Hematopoietic multipotent progenitor cell treated with erythropoietin and hydrocortisone succinate and interleukin-3 and kit ligand, for 6 days (in vitro differentiated cells): ENCODE measurements at regions not wholly inside any gene's neighbourhood (a gene's known extent, or its start where the extent isn't known, plus 50 kb on each side); places are given as distances from the start of the nearest gene placed in this dataset.
"Not testable (repeated sequence)": the region's sequence is repeated elsewhere in the genome, so short reads cannot be mapped to it uniquely, and the experiment has no call there.

Experiments used
- DNase-seq: peaks from one replicate; pipeline ENCODE4 v3.0.0-alpha.2; 2015

DNA sequence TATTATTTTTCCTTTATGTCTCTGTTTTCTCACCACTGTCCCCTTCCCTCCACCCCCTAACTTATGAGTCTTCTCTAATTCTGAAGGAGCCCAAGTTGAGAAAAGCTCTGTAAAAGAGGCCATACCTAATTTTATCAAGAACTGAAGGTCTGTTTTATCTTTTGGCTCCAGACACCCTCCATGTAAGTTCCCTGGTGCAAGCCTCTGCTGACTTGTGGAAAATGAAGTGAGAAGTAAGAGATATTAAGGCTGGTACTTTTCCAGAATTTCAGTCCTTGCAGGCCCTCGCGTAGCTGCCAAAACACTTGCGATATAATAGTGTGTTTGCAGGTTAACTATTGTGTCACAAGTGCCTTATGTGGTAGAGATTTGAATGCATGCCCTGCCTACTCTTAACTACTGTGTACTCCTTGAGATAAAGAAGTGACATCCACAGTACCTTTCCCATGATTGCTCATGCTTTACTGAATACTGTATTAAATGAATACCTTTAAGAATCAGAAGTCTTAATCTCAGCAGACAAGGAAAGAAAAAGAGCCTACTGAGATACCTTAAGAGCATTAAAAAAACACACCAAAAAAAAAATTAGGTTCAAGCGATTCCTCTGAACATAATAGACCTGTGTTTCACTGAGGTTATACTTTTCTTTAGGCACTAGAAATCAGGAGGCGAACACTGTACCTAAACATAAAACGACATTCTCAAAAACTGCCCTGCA is 143.6 kb upstream of the ZNF184 start:
- DNase-seq = peak; percentile 75

DNA sequence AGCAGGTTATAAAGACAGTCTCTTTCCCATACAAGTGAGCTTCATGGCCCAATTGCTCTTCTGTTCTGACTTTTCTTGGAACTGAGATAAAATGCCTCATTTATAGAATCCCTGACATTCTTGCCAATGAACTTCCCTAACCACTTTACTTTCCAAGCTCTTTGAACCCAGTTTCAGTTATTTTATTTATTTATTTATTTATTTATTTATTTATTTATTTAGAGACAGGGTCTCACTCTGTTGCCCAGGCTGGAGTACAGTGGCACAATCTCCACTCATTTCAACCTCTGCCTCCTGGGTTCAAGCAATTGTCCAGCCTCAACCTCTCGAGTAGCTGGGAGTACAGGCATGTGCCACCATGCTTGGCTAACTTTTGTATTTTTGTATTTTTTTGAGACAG is 138.5 kb upstream of the ZNF184 start:
- DNase-seq = no peak

DNA sequence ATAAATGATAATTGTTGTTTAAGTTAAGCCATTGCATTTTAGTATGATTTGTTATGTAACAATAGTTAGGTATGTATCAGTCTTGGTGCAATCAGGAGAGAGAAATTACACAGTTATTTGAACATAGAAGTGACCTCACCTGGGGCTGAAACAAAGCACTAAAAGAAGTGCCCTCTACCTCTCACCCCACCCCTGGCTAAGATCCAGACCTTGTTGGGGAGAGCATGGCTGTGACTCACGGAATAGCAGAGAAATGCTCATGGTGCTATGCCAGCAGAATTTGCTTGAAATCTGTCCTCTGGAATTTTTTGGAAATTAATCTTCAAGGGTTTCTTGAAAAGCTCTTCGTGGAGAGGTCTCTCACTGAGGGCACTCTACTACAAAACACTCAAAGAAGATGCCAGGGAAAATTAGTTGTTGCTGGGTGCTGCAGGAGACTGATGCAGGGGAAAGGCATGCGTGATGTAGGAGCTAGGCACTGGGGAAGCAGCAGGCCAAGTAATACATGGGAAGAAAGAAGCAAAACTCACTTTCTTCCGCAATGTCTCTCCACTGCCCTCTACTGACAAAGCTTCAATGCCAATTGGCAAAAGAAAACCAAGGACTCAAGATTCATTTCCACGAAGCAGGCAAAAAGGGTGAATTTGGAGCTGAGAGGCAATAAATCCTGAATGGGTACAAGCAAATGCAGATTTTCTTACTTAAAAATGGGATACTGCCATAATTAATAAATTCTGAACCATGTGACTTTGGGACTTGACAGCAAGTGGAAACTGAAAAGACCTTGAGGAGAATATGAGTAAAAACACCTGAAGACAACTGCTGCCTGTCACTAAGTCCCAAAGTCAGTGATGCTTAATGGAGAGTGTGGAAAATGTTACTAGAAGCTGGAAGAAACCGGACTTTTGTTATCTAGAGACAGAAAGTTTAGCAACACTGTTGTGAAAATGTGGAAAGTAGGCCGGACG is 136.3 kb upstream of the ZNF184 start:
- peak; percentile 77 for DNase-seq

DNA sequence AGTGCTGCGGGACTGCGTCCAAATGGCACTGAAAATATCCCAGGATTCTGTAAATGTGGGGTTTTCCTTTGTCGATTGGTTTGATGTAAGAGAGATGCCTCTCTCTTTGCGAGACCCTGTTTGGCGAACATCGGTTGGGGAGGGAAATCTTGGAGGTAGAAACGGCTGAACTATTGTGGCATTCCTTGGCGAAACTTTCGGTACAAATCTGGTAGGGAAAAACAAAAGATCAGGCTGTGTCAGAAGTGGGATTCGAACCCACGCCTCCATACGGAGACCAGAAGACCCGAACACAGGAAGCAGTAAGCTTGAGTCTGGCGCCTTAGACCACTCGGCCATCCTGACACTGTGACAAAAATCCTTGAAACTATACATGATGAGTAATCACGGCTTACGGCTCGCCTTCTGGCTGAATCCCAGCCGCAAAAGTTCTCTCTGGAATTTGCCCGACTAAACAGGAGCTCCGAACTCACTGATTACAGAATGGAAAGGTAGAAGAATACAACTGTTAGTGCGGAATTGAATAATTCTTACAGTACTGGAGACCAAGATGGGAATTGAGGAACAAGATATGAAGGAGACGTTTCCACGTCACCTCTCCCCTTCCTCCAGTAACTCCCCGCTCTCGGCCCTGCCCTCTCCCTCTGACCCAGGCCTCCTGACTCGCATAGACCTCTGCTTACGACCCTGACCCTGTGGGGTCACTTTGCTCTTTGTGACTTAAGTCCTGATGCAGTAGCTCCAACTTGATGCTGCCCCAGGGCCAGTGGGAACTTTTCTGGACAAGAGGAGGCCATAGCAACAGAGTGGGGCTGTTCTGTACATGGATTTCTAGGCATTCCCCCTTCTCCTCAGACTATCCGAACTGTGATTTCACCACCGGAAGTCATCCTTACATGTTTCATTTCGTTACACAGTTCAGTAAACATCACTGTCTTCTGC is 132.8 kb upstream of the ZNF184 start:
- peak; percentile 30 for DNase-seq

DNA sequence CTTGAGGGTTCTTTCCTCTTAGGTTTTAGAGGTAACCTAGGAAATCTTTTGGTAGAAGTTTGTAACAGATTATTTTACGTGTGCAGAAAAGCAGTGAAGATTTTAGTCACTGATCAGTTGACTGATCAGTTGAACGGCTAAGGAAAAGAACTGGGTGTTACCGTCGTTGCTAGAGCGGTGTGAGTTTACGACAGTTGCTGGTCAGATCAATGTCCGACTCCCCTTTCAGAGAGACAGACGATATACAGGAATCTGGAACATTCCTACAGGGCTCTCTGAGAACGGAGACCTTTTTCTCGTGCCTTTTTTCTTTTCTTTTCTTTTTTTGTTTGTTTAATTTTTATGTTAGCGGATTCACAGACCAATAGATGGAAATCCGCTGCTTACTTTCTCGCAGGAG is 132.1 kb upstream of the ZNF184 start:
- DNase-seq = no peak

- no peak for DNase-seq
These were observed 128.9 kb upstream of the ZNF184 start for GRCh38 chr6:27601668-27602254.

GRCh38 chr6:27599859-27600532 is 127.1 kb upstream of the ZNF184 start:
- DNase-seq = no peak

GRCh38 chr6:27597031-27597567 is 124.2 kb upstream of the ZNF184 start:
- not testable (repeated sequence) for DNase-seq

GRCh38 chr6:27593861-27594260 is 121.0 kb upstream of the ZNF184 start:
- no peak for DNase-seq

- DNase-seq = peak; percentile 31
These were observed 120.4 kb upstream of the ZNF184 start for GRCh38 chr6:27593200-27593818.

GRCh38 chr6:27592481-27593199 is 119.7 kb upstream of the ZNF184 start:
- DNase-seq = peak; percentile 88

DNA sequence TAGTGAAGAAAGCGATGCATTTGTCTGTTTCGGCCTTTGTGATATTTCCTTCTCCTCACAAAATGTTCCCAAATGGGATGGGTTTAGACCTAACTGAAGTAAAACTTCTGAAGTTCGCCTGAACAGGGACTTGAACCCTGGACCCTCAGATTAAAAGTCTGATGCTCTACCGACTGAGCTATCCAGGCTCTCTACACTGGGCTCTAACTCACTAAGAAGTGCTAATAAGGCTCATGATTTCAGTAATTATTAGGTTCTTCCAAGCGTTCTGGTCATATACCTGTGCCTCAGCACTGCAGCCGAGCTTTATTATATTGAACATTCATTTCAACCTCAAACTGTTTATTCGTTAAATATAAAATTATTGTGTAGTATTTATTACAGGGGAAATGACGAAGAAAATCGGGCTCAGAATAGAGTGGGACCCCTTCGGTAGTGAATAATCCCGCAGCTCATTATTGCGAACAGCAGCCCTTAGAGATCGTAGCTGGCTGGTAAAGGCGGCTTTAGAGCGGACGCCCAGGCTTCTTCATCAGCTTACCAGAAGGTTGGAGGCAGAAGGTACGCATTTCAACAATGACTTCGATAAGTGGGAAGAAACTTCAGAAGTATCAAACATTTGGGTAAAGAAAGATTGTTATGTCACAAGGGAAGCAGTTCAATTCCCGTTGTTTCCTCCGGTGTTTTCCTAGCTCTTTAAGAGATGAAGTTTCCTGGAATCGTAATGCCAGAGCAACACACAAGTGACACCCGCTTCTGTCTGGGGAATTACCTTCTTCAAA is 119.0 kb upstream of the ZNF184 start:
- peak; percentile 72 for DNase-seq

DNA sequence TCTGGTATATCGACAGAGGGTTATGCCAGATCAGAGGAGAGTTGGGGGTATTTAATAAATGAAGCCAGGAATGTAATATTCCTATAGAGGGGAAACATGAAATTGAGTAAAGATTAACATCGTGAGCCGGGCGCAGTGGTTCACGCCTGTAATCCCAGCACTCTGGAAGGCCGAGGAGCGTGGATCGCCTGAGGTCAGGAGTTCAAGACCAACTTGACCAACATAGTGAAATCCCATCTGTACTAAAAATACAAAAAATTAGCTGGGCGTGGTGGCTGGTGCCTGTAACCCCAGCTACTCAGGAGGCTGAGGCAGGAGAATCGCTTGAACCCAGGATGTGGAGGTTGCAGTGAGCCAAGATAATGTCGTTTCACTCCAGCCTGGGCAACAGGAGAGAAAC is 112.4 kb upstream of the ZNF184 start:
- not testable (repeated sequence) for DNase-seq

DNA sequence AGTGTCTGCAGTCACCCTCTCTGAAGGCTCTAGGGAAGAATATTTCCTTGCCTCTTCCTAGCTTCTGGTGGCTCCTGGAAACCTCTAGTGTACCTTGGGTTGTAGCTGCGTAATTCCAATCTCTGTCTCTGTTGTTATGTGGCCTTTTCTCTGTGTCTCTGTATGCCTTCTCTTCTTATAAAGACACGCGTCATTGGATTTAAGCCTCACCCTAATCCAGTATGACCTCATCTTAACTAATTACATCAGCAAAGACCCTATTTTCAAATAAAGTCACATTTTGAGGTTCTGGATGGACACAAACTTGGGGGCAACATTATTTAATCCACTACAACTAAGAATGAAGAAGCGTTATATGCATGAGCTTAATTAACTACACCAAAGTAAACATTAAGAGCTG is 111.4 kb upstream of the ZNF184 start:
- no peak for DNase-seq

DNA sequence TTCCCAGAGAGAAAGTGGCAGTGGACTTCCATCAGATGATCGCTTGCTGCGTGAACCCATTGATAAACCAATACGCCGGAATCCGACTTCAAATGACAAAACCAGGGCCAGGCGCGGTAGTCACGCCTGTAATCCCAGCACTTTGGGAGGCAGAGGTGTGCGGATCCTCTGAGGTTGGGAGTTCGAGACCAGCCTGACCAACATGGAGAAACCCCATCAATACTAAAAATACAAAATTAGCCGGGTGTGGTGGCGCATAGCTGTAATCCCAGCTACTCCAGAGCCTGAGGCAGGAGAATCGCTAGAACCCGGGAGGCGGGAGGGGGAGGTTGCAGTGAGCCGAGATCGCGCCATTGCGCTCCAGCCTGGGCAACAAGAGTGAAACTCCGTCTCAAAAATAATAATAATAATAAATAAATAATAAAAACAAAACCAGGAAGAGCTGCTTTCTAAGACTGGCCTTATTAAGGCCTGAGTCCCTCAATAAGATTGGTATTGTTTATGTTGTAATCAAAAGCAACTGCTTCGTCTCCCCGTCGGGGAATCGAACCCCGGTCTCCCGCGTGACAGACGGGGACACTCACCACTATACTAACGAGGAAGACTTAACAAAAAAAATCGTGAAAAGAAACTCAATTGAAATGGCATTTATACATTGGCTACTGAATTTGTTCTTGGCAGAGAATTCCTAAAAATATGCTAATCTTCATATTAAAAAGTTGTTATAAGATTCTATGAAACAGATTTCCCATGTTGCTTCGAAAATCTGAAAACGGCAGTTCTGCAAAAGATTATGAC is 110.2 kb upstream of the ZNF184 start:
- DNase-seq = peak; percentile 71

- no peak for DNase-seq
These were observed 107.1 kb upstream of the ZNF184 start for GRCh38 chr6:27579973-27580372.

DNA sequence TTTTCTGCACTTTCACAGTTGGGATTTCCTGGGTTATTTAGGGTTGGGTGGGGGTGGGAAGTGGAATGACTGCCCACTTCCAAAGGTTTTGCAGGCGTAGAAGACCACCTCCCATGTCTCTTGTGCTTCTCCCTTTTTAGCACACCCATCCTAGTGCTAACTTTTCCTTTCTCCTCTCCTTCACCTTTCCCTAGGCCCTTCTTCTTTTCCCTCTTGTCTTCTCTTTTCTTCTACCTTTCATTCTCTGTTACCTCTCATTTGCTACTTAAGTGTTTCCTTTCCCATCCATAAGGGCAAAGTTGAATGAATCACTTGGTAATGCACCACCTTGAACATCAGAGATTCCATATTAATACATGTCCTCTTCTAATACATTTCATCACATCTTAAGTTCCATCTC is 105.0 kb upstream of the ZNF184 start:
- no peak for DNase-seq

- no peak for DNase-seq
These were observed 102.9 kb upstream of the ZNF184 start for GRCh38 chr6:27575594-27576361.
